H1 (cell line): ENCODE measurements at regions not wholly inside any gene's neighbourhood (a gene's known extent, or its start where the extent isn't known, plus 50 kb on each side); places are given as distances from the start of the nearest gene placed in this dataset.
"Not testable (repeated sequence)": the region's sequence is repeated elsewhere in the genome, so short reads cannot be mapped to it uniquely, and the experiment has no call there.

Source experiments
- CTCF ChIA-PET: fragments of 300-600 bp; sonication (Branson Sonifier 250); formaldehyde crosslinking; loops from one replicate; lab custom pipeline; 2021; ENCODE audit not compliant: partially characterized antibody; lab: Charles Lee
- POLR2A ChIA-PET: fragments of 300-600 bp; sonication (Branson Sonifier 250); formaldehyde crosslinking; loops from one replicate; lab custom pipeline; 2021; ENCODE audit warnings: inconsistent platforms; ENCODE audit not compliant: partially characterized antibody; lab: Charles Lee
- DNase-seq, 2 experiments: peaks; one replicate each; pipeline versions ENCODE4 v3.0.0 to v3.0.0-alpha.2; 2010 to 2022; ENCODE audit warnings: low spot score in 2 of 2, low read depth in 1 of 2, mixed read lengths in 1 of 2
- FAIRE-seq: peaks from 2 replicates; lab custom pipeline; 2011; peaks lifted over from hg19 to GRCh38; lab: Jason Lieb, UNC
- H2AFZ ChIP-seq: 2 replicates; pipeline ENCODE4 v1.8.1; 2012; ENCODE audit warnings: low read length, inconsistent platforms
- H2AK5ac ChIP-seq: 2 replicates; pipeline ENCODE4 v1.6.1; 2013; ENCODE audit warnings: low read depth, low read length
- H2BK120ac ChIP-seq: replicated peaks from 2 replicates; pipeline ENCODE3; 2013; ENCODE audit warnings: low read depth, low read length, inconsistent platforms
- H2BK12ac ChIP-seq: 2 replicates; pipeline ENCODE4 v1.6.1; 2013; ENCODE audit warnings: low read depth, low read length
- H2BK15ac ChIP-seq: 2 replicates; pipeline ENCODE4 v1.6.1; 2013; ENCODE audit warnings: low read length
- H2BK20ac ChIP-seq: 2 replicates; pipeline ENCODE4 v1.6.1; 2013; ENCODE audit warnings: low read length
- H2BK5ac ChIP-seq: 2 replicates; pipeline ENCODE4 v1.6.1; 2013; ENCODE audit warnings: low read depth, low read length
- H3K14ac ChIP-seq: 2 replicates; pipeline ENCODE4 v1.6.1; 2013; ENCODE audit warnings: inconsistent platforms; ENCODE audit not compliant: insufficient read length
- H3K18ac ChIP-seq: 2 replicates; pipeline ENCODE4 v1.6.1; 2013; ENCODE audit warnings: low read length; ENCODE audit errors: extremely low read depth
- H3K23ac ChIP-seq: 2 replicates; pipeline ENCODE4 v1.6.1; 2013; ENCODE audit warnings: inconsistent platforms; ENCODE audit not compliant: insufficient read length
- H3K23me2 ChIP-seq: 2 replicates; pipeline ENCODE4 v1.6.1; 2013; ENCODE audit warnings: low read depth, low read length
- H3K27ac ChIP-seq: 2 replicates; pipeline ENCODE4 v1.6.1; 2011; ENCODE audit warnings: low read depth, low read length, inconsistent platforms
- H3K27me3 ChIP-seq, 4 experiments: replicated peaks in 1 of 4; 1 replicate in 1 of 4; 2 replicates in 3 of 4; pipeline versions ENCODE4 v1.6.1 to v1.8.1; 2011 to 2013; ENCODE audit warnings: low read length in 3 of 4, mild to moderate bottlenecking in 3 of 4, inconsistent platforms in 2 of 4, mixed read lengths in 2 of 4, moderate library complexity in 1 of 4; ENCODE audit not compliant: control insufficient read depth in 3 of 4, insufficient read depth in 3 of 4; ENCODE audit errors: extremely low read depth in 1 of 4
- H3K36me3 ChIP-seq, 4 experiments: 2 replicates each; pipeline versions ENCODE4 v1.6.1 to v1.8.1; 2011 to 2013; ENCODE audit warnings: mild to moderate bottlenecking in 4 of 4, low read length in 3 of 4, moderate library complexity in 2 of 4, control low read depth in 1 of 4, inconsistent platforms in 1 of 4; ENCODE audit not compliant: insufficient read depth in 4 of 4, control insufficient read depth in 2 of 4
- H3K4ac ChIP-seq: replicated peaks from 2 replicates; pipeline ENCODE3; 2013; ENCODE audit warnings: low read length, low read depth, mixed read lengths, inconsistent platforms; ENCODE audit not compliant: insufficient read length
- H3K4me1 ChIP-seq, 4 experiments: replicated peaks in 1 of 4; 1 replicate in 1 of 4; 2 replicates in 3 of 4; pipeline versions ENCODE4 v1.6.1 to v1.8.1; 2011 to 2013; ENCODE audit warnings: low read length in 3 of 4, inconsistent platforms in 2 of 4, mixed read lengths in 1 of 4; ENCODE audit not compliant: insufficient read depth in 4 of 4, control insufficient read depth in 3 of 4
- H3K4me2 ChIP-seq, 2 experiments: 2 replicates each; pipeline versions ENCODE4 v1.6.1 to v1.8.1; 2011 to 2013; ENCODE audit warnings: low read depth in 2 of 2, low read length in 2 of 2, control low read depth in 1 of 2, inconsistent platforms in 1 of 2, mild to moderate bottlenecking in 1 of 2; ENCODE audit not compliant: insufficient read depth in 1 of 2
- H3K4me3 ChIP-seq, 4 experiments: fragments of 200-600, 300-600 bp in 1 of 4; sonication (generic), shearing (Covaris generic), sonication (Bioruptor Twin) in 1 of 4; 2 replicates each; pipeline versions ENCODE4 v1.5.1 to v1.8.1; 2011 to 2016; ENCODE audit warnings: low read length in 4 of 4, low read depth in 3 of 4, control low read depth in 2 of 4, inconsistent platforms in 2 of 4, mild to moderate bottlenecking in 2 of 4, mixed read lengths in 1 of 4, moderate library complexity in 1 of 4; ENCODE audit not compliant: insufficient read depth in 2 of 4; ENCODE audit errors: extremely low read depth in 1 of 4
- H3K56ac ChIP-seq: replicated peaks from 2 replicates; pipeline ENCODE3; 2013; ENCODE audit warnings: low read depth, mild to moderate bottlenecking, mixed read lengths, low read length, inconsistent platforms; ENCODE audit not compliant: insufficient read length
- H3K79me1 ChIP-seq: 2 replicates; pipeline ENCODE4 v1.6.1; 2013; ENCODE audit warnings: low read depth, low read length, control low read depth
- H3K79me2 ChIP-seq, 2 experiments: 2 replicates each; pipeline versions ENCODE4 v1.6.1 to v1.8.1; 2012 to 2013; ENCODE audit warnings: low read length in 2 of 2, mild to moderate bottlenecking in 2 of 2, inconsistent platforms in 1 of 2; ENCODE audit not compliant: insufficient read depth in 2 of 2, control insufficient read depth in 1 of 2
- H3K9ac ChIP-seq, 4 experiments: replicated peaks in 1 of 4; 1 replicate in 1 of 4; 2 replicates in 3 of 4; pipeline versions ENCODE4 v1.6.1 to v1.8.1; 2011 to 2013; ENCODE audit warnings: low read depth in 3 of 4, low read length in 3 of 4, control low read depth in 2 of 4, mild to moderate bottlenecking in 2 of 4, moderate library complexity in 2 of 4, inconsistent platforms in 1 of 4; ENCODE audit errors: extremely low read depth in 1 of 4
- H3K9me3 ChIP-seq, 2 experiments: 2 replicates each; pipeline versions ENCODE4 v1.6.1 to v1.8.1; 2012 to 2013; ENCODE audit warnings: mild to moderate bottlenecking in 2 of 2, moderate library complexity in 2 of 2, control low read depth in 1 of 2, inconsistent platforms in 1 of 2, low read depth in 1 of 2, low read length in 1 of 2, mixed read lengths in 1 of 2; ENCODE audit not compliant: insufficient read depth in 2 of 2
- H4K20me1 ChIP-seq, 2 experiments: replicated peaks in 1 of 2; 2 replicates each; pipeline versions ENCODE3 to v1.8.1; 2011 to 2013; ENCODE audit warnings: inconsistent platforms in 2 of 2, low read length in 2 of 2, mild to moderate bottlenecking in 1 of 2; ENCODE audit not compliant: insufficient read depth in 2 of 2, control insufficient read depth in 1 of 2
- H4K5ac ChIP-seq: 2 replicates; pipeline ENCODE4 v1.6.1; 2013; ENCODE audit warnings: low read length, low read depth, mixed read lengths, inconsistent platforms; ENCODE audit not compliant: insufficient read length
- H4K8ac ChIP-seq: 2 replicates; pipeline ENCODE4 v1.8.0; 2013; ENCODE audit warnings: mild to moderate bottlenecking, moderate library complexity, low read length, inconsistent platforms; ENCODE audit not compliant: insufficient read depth; ENCODE audit errors: extremely low read depth
- H4K91ac ChIP-seq: replicated peaks from 2 replicates; pipeline ENCODE3; 2013; ENCODE audit warnings: low read length, mixed read lengths, inconsistent platforms; ENCODE audit not compliant: insufficient read length
- whole genome bisulfite sequencing, 2 experiments: shearing (Covaris generic) in 1 of 2; methylation state at CpG; one replicate each; pipeline versions ENCODE4 v1.1.6 to v1.1.7; 2013 to 2015; ENCODE audit warnings: low lambda C conversion rate in 2 of 2, mixed read lengths in 2 of 2, inconsistent platforms in 1 of 2, low coverage in 1 of 2, missing lambda C conversion rate in 1 of 2; ENCODE audit not compliant: insufficient replicate concordance in 2 of 2, insufficient coverage in 1 of 2, insufficient read length in 1 of 2; ENCODE audit errors: extremely low coverage in 1 of 2, missing lambda C conversion rate in 1 of 2; 5-methylcytosine and 5-hydroxymethylcytosine counted together

DNA sequence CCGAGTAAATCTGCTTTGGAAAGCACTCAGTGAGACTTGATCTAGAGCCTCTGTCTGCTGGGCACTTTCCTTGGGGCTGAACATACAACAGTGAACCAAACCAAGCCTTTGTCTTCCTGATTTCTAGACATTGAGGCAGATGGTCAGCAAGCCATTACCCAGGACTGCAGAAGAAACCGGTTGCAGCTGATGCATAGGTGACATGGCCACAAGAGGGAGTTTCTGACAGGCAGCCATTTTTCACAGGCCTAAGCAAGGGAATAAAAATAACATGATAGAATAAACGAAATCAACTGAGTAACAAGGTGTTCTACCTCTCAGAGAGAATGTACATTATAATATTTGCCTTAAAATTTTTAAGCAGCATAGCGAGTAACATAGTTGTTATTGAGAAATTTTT is 83.3 kb upstream of the RBMY1E start:
- H2BK5ac ChIP-seq, H3K23ac ChIP-seq, H3K27ac ChIP-seq, POLR2A ChIA-PET, H3K56ac ChIP-seq, H4K91ac ChIP-seq, H3K27me3 ChIP-seq, H3K9me3 ChIP-seq, H4K20me1 ChIP-seq, H4K8ac ChIP-seq, H2BK20ac ChIP-seq, H3K4ac ChIP-seq, H3K14ac ChIP-seq, DNase-seq, H2AFZ ChIP-seq, FAIRE-seq, H2AK5ac ChIP-seq, H2BK120ac ChIP-seq, H4K5ac ChIP-seq, H3K23me2 ChIP-seq, H3K9ac ChIP-seq, H3K79me2 ChIP-seq, H2BK15ac ChIP-seq, H3K4me1 ChIP-seq, H3K4me2 ChIP-seq, CTCF ChIA-PET, H3K36me3 ChIP-seq, H3K4me3 ChIP-seq, H3K18ac ChIP-seq, H2BK12ac ChIP-seq, H3K79me1 ChIP-seq: not testable (repeated sequence)
- no CpG with 5 or more reads among the region's 4 CpGs for WGBS, 2 experiments

DNA sequence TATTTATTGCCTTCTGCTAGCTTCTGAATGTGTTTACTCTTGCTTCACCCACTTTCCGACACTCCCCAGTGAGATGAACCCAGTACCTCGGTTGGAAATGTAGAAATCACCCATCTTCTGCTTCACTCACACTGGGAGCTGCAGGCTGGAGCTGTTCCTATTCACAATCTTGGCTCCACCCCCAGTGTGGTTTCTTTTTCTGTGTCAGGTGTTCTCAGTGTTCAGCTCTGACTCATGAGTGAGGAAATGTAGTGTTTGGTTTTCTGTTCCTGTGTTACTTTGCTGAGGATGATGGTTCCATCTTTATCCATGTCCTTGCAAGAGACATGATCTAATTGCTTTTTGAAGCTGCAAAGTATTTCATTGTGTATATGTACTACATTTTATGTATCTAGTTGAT is 69.4 kb upstream of the RBMY1E start:
- H4K91ac ChIP-seq, H3K18ac ChIP-seq, H3K4me3 ChIP-seq, H2AK5ac ChIP-seq, H2BK12ac ChIP-seq, H3K56ac ChIP-seq, H3K9ac ChIP-seq, CTCF ChIA-PET, H3K4ac ChIP-seq, H3K4me2 ChIP-seq, POLR2A ChIA-PET, H3K27ac ChIP-seq, H3K23me2 ChIP-seq, H3K36me3 ChIP-seq, H4K8ac ChIP-seq, H2AFZ ChIP-seq, H2BK5ac ChIP-seq, H3K14ac ChIP-seq, H3K27me3 ChIP-seq, H3K79me2 ChIP-seq, H2BK120ac ChIP-seq, H3K9me3 ChIP-seq, H2BK15ac ChIP-seq, H3K4me1 ChIP-seq, DNase-seq, FAIRE-seq, H4K20me1 ChIP-seq, H3K23ac ChIP-seq, H3K79me1 ChIP-seq, H4K5ac ChIP-seq, H2BK20ac ChIP-seq: not testable (repeated sequence)
- WGBS, 2 experiments, result no CpG with 5 or more reads among the region's 2 CpGs
